Muscle of back (tissue), 3 donors: ENCODE measurements at regions not wholly inside any gene's neighbourhood (a gene's known extent, or its start where the extent isn't known, plus 50 kb on each side); places are given as distances from the start of the nearest gene placed in this dataset.

Source experiments
- DNase-seq, 3 donors: peaks; one replicate each; pipeline versions ENCODE4 v3.0.0 to v3.0.0-alpha.2; 2013

DNA sequence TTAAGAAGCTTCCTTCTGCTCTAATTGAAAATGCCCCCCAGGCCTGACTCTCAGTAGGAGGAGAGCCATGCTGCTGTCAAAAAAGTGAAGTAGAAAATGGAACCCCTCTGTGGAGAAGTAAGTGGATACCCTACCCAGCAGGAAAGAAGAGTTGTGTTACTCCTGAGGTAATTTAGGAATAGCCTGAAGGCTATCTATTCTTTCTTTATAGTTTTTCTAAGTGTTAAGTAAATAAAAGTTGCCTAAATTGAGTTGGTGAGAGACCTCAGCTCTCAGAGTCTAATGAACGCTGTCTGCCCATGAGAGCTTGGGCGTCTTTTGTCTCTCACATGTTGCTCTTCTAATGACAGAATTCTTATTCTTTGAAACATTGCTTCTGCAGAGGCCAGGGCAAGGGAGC is 116.2 kb downstream of the NSUN3 start:
- no peak for DNase-seq

DNA sequence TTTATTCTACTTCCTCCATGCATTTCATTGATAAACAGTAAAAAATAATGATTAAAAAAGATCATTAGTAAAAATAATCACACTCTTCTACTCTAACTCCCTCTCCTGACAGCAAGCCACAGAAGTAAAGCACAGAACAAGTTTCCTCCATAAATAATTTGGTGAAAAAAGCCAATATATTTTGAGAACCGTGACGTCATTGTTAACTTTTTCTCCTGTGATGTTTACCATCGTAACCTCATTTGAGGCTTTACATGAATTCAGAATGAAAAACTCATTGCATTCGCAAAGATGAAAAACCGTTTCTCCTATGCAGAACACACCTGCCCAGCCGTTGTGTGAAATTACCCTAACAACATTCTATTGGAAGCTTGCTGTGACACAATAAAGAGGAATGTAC is 120.7 kb downstream of the NSUN3 start:
- no peak for DNase-seq

DNA sequence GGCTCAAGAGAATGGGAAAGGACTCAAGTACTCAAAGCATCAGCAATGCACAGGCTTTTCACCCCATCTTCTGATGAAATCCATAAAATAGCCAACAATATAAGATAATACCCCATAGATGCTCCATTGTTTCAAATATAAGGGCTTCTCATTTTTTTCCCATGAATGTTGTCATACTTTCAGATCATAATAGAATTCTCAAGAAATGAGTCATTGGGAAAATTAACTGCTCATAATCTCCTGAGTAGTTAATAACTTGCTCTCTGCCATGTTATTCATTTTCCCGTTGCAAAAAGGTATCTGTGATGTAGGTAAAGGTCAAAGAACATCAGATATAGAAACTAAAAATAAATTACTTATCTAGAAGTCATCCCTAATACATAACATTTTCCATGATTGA is 121.9 kb downstream of the NSUN3 start:
- DNase-seq: peak in 1 of 3 donors; percentile 11

DNA sequence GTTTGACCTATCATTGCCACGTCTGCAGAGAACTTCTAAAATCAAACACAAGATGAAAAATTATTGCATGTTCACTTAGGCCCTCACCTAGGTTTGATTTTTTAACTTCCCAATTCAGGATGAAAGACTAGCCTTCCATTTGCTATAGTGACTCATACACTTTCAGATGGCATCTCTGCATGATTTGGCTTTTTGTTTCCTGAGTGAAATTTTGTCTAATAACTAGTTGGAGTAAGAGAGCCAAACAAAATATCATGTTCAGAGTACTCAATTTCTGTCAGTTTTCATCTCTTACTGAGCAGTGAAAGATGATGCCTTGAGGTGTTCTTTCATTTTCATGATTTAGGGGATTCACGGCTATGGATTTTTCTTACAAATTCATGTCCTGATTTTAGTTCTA is 122.9 kb downstream of the NSUN3 start:
- no peak for DNase-seq

DNA sequence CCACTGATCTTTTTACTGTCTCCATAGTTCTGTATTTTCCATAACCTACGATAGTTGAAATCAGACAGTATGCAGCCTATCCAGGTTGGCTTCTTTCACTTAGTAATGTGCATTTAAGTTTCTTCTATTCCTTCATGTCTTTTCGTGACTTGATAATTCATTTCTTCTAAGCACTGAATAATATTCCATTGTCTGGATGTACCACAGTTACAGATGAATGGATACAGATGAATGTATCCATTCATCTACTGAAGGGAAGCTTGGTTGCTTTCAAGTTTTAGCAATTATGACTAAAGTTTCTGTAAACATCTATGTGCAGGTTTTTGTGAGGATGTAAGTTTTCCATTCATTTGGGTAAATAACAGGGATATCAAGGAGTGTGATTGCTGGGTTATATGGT is 124.8 kb downstream of the NSUN3 start:
- DNase-seq: no peak

DNA sequence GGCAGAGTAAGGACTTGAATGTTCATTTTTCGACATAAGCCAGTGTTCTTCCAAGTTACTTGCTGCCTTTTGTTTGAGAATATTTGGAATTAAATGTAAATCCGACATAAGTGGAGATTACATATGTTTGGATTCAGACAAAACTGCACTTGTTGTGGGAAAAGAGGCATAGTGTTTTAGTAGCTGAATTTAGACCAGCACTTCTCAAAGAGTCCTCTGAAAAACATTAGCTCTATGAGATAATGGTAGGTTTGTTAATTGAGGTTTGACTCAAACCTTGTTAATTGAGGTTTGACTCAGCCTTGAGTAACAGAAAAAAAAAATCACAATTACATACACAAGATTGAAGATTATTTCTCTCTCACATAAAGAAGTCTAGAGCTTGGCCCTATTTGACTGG is 132.5 kb downstream of the NSUN3 start:
- no peak for DNase-seq

DNA sequence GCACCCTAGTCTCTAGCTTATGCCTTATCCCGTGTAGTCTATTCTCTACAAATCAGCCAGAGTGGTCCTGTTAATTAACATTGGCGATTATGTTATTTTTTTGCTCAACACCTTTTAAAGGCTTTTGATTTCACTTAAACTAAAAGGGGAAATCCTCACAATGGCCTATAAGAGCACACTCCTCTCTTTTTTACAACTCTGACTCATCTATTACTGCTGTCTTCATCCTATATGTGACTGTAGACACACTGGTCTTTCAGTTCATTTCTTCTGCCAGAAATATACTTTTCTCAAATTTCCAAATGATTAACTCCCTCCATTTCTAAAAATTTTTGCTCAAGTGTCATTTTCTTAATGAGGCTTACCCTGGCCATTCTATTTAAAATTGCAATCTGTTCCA is 143.4 kb downstream of the NSUN3 start:
- DNase-seq: no peak

DNA sequence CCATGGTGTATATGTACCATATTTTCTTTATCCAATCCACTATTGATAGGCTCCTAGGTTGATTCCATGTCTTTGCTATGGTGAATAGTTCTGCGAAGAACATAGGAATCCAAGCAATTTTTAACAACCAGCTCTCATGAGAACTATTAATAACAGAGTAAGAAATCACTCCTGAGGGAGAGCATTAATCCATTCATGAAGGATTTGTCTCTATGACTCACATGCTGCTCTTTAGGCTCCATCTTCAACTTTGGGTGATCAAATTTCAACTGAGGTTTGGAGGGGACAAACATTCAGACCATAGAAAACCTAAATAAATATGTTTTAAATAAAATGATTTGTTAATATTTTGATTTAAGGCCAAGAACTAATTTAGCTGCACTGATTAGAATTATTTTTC is 147.4 kb downstream of the NSUN3 start:
- DNase-seq: no peak

DNA sequence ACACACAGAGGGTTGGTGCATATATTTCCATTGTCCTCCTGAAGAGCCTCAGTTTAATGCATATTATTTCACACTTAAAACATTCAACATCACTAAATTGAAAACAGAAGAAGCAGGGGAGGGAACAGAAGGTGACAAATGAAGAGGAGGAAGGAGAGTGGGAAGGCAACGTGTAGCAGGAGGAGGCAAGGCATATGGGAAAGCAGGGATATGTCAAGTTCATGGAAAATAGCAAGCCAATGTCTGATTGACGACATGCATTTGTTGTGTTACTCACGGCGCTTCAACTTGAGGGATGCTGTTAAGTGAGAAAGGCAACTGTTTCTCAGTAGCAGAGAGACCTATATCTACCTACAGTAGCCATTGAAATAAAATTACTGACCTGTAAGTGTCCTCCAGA is 154.5 kb downstream of the NSUN3 start:
- no peak for DNase-seq

DNA sequence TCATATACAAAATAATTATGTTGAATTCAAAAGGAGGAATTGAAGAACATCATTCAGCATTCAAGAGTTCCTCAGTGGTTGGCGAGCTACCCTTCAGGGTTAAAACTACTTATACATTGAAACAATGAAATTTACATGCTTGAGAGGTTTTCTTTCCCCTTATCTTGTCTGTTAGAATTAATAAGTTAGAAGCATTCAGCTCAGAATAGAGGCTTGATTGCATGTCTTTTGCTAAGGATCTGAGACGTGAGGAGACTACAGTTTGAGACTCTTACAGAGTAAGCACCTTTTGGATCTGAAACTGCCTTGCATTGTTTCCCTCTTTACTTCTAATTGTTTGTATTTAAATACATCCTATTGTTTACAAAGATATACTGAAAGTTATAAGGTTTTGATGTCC is 157.6 kb downstream of the NSUN3 start:
- DNase-seq: no peak

DNA sequence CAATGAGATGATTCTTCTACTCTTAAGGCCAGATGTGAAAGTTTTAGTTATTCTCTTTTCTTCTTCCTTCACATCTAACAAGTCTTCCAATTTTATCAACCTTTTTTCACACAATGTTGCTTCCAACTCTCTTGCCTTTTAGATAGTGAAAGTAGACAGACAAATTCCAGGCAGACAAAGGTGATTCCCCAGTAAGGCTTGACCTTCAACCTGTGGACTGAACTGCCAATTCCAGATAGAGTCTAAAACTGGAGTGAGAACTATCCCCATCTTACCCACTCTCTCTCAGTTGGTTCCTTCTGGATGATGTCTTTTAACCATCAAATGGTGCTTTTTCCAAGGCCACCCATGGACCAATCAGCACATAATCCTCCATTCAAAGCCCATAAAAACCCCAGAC is 159.0 kb downstream of the NSUN3 start:
- DNase-seq: no peak

DNA sequence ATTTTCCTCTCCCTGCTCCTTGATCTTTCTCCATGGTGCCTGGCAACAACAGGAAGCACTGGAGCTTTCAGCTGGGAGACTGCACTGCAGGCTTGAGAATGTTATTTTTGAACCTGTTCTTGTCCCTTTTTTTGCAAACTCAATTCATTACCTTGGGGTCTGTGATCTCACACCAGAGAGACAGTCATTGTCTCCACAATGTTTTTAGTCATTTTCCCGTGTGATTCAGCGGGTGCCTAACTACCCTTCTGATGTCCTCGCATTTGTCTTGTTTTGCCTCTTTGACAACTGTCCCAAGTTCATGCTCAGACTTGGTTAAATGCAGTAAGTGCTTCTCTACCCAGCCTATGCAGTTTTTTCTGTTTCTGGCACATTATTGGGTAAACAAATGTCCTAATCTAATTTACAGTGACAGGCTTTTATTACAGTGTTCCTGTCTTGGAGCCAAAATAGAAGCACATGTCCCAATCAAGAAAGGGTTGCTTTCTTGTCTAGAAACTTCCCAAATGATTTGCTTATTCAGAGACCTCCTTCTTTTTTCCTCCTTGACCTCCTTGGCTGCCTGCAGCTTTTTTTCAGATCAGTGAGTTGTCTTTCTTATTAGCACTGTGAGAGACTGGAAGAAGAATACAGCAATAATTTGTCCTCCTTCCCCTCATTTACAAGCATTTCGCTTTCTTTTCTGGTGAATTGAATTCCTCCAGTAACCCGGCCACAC is 162.4 kb downstream of the NSUN3 start:
- DNase-seq: no peak

DNA sequence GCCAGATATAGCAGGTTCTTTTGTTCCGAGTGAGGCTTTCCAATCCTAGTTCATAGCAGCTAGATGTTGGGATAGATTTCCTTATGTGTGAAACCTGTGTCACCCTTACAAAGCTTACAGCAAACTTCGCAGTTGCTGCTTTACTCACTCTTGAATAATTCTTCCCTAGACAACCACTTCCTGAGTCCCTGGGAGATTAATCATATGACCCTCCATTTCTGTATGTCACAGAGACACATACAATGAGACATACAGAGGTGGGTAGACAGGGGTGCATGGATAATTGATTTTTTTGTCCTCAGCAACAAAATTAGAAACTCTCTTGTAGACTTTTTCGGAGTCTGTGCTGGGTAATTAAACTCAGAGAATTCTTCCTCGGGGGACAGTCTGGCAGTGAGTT is 163.2 kb downstream of the NSUN3 start:
- peak in 1 of 3 donors; percentile 59 for DNase-seq

DNA sequence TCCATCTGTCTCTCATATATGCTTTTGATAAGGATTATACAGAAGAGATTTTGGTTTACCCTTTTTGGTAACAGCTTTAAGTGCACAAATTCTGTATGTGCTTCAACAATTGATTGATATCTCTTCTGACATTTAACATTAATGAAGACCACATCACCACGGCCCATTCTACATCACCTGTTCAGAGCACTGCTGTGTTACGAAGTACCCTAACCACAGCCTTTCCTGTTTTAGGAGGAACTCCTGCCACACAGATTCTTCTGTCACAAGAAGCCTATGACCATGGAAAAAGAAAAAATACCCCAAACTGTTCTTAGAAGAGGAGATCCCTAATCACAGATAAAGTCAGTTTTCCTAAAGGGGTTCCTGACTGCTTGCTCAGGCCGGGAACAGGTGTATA is 170.1 kb downstream of the NSUN3 start:
- DNase-seq: no peak

DNA sequence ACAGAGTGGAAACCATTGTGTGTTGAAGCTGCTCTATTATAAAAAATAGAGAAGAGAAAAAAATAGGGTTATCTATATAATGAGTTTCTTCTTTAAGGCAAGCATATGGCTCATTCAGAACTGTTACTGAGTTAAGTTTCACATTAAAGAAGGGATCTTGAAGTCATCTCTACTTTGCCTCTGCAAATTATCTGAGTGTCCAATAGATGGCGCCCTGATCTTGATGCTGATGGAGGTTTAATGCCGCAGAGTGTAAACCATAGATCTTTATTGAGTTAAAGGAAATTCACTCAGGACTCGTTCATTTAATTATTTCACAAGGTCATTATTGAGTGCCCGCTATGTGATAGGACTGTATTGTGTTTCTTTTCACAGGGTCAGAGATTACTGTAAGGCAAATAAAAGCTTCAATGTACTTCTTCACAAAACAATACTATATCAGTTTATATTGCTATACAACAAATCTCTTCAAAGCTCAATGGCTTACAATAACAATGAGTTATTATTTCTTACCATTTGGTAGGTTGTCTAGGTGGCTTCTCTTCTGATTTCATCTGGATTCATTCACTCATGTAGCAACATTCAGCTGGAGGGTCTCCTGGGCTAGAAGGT is 171.4 kb downstream of the NSUN3 start:
- peak in 2 of 3 donors; percentile 24 to 48 for DNase-seq

DNA sequence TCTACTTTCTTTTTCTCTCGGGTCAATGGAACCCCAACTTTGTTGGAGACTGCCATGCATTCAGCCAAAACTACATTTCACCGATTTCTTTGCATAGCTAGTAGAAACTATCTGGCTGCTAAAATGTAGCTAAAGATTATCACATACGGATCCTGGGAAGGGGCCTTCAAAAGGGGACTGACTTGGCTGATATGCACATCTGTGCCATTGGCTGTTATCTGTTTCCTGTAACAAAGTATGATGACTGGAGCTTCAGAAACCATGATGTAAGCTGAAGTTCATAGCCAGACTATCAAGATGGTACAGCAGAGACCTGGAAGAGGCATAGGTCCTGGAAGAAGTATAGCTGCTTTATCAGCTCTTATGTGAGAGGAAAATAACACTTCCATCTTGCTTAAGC is 179.1 kb downstream of the NSUN3 start:
- DNase-seq: no peak

DNA sequence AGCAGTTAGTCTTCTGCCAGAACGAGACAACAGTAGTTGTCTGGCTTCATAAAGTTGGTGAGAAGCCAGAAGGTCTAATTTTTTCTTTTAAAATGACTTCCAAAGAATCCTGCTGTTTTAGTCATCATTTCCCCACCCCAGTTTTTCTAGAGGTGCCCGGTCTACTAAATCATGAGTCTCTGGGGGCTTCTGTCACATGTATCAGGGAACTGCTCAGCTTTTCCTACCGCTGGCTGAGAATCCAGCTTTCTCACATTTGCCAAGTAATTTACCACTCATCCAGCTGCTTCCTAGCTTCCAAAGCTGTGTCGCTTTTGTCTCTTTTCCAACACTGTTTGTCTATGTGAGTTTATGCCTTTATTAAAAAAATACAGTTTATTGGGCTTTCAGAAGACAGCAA is 183.3 kb downstream of the NSUN3 start:
- peak; percentile 60 to 71 (median 62) for DNase-seq

DNA sequence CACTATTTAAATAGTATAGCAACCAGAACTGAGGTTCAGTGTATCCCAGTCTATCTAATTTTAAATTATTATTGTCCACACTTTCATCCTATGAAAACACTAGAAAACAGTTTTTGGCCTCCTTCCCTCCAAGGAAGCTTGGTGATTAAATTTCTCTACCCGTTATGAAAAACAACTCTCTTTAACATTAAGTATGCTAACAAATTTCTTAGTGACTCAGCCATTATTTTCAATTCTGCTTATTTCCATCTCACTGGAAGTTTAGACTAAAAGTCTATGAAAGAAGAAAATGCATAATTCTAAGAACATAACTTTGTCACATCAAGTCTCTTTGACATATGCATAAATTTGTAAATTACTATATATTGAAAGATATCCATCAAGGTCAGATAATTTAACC is 185.2 kb downstream of the NSUN3 start:
- no peak for DNase-seq

DNA sequence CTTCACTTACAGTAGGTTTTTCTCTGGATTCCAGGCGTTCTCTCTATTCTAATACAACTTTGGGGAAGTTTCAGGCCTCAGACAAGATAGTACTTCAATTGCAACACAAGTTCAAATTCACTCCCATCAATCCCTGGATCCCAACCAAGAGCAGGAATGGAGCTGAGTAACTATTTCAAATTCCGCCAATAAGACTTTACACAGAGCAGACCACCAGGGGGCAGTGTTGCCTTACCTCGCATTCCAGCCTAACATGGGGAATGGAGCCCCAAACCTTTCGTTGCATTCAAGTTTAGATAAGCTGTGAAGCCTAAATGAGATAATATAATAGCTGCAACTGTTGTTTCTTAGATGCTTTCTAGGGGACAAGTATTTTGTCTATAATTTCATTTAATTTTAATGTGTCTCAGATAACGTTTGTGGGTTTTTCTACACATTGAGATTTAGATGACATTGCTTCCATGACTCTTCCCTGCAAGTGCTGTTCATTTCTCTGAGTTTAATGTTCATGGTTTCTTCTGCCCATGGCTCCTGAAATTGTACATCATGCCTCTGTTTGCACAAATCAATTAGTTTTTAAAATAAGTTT is 186.7 kb downstream of the NSUN3 start:
- DNase-seq: peak; percentile 29 to 62 (median 58)

DNA sequence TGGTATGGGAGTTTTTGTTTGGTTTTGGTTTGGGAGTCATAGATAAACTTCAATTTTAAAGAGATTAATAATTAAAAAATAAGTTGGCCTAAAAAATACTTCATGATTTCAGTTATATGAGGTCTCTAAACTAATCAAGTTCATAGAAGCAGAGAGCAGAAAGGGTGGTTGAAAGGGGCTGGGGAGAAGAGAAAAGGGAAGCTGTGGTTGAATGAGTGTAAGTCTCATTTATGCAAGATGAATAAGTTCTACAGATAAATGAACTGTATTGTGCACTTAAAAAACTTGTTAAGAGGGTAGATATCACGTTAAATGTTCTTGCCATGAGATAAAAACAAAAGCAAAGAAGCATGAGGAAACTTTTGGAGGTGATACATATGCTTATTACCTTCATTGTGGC is 188.7 kb downstream of the NSUN3 start:
- no peak for DNase-seq

DNA sequence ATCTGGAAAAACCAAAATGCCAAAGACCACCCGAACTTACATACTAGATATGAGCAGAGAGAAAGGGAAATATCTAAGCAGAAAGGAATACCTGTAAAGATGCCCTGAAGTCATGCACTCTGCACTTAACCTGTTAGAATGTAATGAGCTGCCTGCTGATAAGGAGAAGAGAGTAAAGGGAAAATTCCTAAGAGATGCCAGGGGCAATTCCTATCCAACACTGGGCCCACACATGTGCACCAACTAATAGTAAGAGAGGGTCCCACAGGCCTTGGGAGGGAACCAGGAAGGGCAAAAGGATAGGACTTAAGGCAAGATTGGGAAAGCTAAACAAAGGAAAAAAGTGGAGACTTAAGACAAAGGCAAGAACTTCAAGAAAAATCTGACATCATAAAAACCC is 189.5 kb downstream of the NSUN3 start:
- DNase-seq: no peak

DNA sequence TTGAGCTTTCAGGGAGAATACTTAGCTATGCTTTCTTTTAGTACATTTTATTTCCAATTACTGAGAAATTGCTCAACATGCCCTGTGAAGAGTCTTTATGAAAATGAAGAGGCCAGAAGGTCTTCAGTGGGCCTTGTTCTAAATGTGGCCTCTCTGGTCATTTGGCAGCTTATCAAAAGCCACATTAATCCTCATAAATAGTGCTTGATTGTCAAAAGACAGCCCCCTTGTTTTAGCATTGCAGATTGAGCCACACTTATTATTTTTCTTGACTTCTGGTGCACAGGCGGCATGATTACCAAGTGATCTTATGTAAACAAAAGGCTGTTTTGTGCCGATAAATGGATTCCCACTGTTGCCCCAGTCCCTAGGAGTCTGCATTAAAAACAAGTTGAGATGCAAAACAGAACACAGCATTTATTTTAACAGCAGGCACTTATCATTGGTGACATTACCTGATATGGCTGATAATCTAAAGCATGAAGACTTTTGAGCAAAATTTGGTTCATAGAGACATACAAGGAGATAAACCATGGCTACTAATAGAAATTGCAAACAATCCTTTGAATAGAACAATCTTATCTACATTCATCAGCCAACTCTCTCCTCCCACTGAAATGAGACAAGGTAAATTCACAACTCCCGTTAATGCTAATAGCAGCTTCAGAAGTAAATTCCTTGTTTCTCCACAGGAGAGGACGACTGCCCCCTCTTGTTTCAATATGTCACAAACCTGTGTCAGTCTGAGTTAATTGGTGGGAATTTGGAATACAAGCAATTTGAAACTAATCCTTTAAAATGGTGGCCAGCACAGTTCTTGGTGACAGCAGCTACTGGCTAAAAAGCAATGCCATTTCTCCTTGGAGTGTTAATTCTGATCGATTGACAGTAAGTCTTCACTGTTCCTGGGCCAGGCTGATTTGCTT is 194.3 kb downstream of the NSUN3 start:
- DNase-seq: no peak

DNA sequence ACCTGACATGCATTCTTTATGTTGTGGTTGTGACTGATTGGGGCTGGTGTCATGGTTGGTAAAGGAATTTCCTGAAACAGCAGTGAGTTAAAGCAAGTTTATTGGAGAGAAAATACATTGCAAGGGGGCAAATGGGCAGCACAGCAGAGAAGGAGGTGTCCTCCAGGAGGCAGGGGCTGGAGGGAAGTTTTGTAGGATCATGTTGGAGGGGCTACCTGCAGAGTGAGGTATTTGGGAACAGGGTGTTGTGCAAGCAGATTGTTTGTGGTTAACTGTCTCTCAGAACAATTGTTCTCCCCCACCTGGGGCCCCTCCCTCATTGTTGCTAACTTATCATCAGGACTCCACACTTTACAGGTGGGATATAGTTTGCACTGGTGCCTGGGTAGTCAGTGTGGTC is 196.0 kb downstream of the NSUN3 start:
- DNase-seq: no peak
